Ascending aorta (tissue), 2 donors: ENCODE measurements at regions not wholly inside any gene's neighbourhood (a gene's known extent, or its start where the extent isn't known, plus 50 kb on each side); places are given as distances from the start of the nearest gene placed in this dataset.

Experiments used
- DNase-seq, 2 donors: peaks; one replicate each; pipeline ENCODE4 v3.0.0-alpha.2; 2019; ENCODE audit warnings: low spot score in 2 of 2
- H3K27ac ChIP-seq, 2 donors: fragments of 200-600 bp; sonication (generic); one replicate each; pipeline ENCODE4 v1.5.1; 2016 to 2017; ENCODE audit warnings: mild to moderate bottlenecking in 1 of 2
- H3K27me3 ChIP-seq: fragments of 200-600 bp; sonication (generic); one replicate; pipeline ENCODE4 v1.5.1; 2017
- H3K36me3 ChIP-seq, 2 donors: fragments of 200-600 bp; sonication (generic); one replicate each; pipeline ENCODE4 v1.5.1; 2016
- H3K4me1 ChIP-seq, 2 donors: fragments of 200-600 bp; sonication (generic); one replicate each; pipeline ENCODE4 v1.5.1; 2016 to 2017; ENCODE audit warnings: mild to moderate bottlenecking in 1 of 2
- H3K4me3 ChIP-seq, 2 donors: fragments of 200-600 bp; sonication (generic); one replicate each; pipeline ENCODE4 v1.5.1; 2016 to 2017; ENCODE audit warnings: mild to moderate bottlenecking in 1 of 2
- H3K9me3 ChIP-seq, 2 donors: fragments of 200-600 bp; sonication (generic); one replicate each; pipeline ENCODE4 v1.5.1; 2016
- intact Hi-C: fragments of 100-400 bp; cut with DNase I; formaldehyde crosslinking; loops from one replicate; pipeline ENCODE4 v1.15.1; 2023
- TF ChIP-seq, protein P1 (sequence below), 3 experiments: fragments of 200-600 bp in 2 of 3; fragments of 450-650 bp in 1 of 3; sonication (generic) in 2 of 3; IDR thresholded peaks; one replicate each; pipeline ENCODE4 v1.5.1; 2016 to 2019; ENCODE audit warnings: antibody characterized with exemption in 3 of 3, mild to moderate bottlenecking in 1 of 3, moderate library complexity in 1 of 3

DNA sequence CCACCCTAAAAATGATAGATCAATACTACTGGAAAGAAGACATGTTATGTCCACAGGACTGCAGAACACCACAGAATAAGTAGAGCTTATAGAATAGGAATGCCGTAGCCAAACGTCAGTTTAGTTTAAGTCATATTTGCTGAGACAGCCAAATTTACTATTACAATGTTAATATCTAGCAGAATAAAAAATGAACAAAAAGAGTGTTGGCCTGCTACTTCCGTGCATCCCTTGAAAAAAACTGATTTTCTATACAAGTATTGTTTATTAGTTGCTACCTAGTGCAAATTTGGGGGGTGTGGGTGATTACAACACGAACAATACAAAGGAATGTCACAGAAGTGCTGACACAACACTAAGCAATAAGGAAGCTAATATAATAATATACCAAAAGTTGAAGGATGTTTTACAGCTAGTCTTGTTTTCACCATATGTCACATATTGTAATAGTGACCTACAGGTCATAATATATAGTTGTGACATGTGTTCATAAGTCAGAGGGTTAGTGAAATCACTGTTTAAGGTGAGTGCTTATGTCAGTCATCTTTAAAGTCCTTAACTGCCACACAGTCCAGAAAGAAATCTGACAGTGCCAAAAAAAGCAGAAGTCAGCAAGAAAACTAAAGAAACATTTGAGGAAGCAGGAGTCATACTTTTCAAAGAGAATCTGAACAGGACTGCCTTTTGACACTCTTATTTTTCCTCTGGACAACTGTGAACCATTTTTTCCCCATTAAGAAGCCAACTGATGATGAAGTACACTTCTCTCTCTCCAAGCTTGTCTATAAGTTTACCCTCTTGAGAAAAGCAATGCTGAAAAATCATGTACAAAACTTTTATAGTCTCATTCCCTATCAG is 376.4 kb downstream of the ZEB2 start:
- H3K36me3 ChIP-seq = no peaks in the 10 kb centered on the region
- no peak overlapping the region for H3K4me3 ChIP-seq
- H3K9me3 ChIP-seq = no peaks in the 10 kb centered on the region
- H3K27ac ChIP-seq = peak overlapping the region in 1 of 2 donors; percentile 20
- TF ChIP-seq, protein P1, sequence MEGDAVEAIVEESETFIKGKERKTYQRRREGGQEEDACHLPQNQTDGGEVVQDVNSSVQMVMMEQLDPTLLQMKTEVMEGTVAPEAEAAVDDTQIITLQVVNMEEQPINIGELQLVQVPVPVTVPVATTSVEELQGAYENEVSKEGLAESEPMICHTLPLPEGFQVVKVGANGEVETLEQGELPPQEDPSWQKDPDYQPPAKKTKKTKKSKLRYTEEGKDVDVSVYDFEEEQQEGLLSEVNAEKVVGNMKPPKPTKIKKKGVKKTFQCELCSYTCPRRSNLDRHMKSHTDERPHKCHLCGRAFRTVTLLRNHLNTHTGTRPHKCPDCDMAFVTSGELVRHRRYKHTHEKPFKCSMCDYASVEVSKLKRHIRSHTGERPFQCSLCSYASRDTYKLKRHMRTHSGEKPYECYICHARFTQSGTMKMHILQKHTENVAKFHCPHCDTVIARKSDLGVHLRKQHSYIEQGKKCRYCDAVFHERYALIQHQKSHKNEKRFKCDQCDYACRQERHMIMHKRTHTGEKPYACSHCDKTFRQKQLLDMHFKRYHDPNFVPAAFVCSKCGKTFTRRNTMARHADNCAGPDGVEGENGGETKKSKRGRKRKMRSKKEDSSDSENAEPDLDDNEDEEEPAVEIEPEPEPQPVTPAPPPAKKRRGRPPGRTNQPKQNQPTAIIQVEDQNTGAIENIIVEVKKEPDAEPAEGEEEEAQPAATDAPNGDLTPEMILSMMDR (IDR thresholded peaks at IDR 0.05) = no peak
- no peak for DNase-seq
- intact Hi-C loops = no loop called here
- no peaks in the 10 kb centered on the region for H3K4me1 ChIP-seq
- H3K27me3 ChIP-seq = no peaks in the 10 kb centered on the region

DNA sequence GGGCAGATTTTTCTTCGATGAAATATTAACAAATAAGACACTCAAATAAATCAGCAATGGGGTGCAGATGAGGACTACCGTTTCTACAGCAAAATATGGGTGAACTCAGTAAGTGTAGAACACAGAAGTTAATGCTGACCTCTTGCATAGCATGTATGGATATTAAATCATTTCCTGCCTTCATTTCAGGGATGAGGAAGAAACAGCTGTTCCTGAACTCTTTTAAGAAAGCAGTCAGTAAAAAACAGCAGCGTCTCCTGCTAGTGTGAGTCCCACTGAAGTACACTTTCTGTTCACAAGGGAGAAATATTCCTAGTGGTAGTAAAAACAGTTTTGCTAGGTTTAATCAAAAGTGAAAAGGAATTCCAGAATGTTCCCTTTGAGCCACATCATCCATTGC is 379.0 kb downstream of the ZEB2 start:
- Histone ChIP-seq H3K4me1 (no peaks in the 10 kb centered on the region), H3K9me3 (no peaks in the 10 kb centered on the region), H3K27ac (no peak overlapping the region), H3K36me3 (peaks cover 0 to 5% of the 10 kb centered on the region in 2 donors), H3K4me3 (no peak overlapping the region), H3K27me3 (no peaks in the 10 kb centered on the region)
- TF ChIP-seq, protein P1 (IDR thresholded peaks at IDR 0.05) = no peak
- no peak for DNase-seq
- intact Hi-C loops = no loop called here

DNA sequence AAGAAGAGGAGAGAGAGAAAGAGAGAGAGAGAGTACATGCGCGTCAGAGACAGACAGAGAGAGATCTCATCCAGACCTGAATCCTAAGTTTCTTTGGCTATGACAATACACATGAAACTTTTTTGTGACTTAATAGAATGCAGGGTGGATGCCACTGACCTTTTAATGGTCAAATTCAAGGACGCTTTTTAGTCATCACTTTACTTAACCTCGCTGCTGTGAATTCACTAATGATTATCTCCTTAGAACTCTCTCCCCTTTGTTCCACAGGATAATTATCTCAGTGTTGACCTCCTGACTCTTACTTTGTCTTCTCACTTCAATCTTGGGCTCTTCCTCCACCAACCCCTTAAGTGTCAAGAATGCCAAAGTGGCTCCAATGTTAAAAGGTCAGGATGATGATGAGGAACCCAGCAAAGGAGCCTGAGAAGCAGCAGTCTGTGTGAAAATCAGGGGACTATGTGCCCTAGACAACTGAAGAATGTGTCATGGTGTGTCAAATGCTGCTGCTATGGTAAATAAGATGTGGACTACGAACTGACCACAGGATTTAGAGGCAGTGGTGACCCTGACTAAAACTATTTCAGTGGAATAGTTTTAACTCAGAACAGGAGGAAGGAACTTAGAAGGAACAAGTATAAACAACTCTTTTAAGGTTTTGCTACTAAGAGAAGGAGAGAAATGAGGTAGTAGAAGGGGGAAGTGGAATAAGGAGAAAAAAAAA is 382.1 kb downstream of the ZEB2 start:
- H3K9me3 ChIP-seq = no peaks in the 10 kb centered on the region
- H3K27me3 ChIP-seq = no peaks in the 10 kb centered on the region
- TF ChIP-seq, protein P1 (IDR thresholded peaks at IDR 0.05) = no peak
- no peaks in the 10 kb centered on the region for H3K4me1 ChIP-seq
- intact Hi-C loops = no loop called here
- no peak overlapping the region for H3K4me3 ChIP-seq
- peaks cover 0 to 5% of the 10 kb centered on the region in 2 donors for H3K36me3 ChIP-seq
- no peak for DNase-seq
- H3K27ac ChIP-seq = no peak overlapping the region

DNA sequence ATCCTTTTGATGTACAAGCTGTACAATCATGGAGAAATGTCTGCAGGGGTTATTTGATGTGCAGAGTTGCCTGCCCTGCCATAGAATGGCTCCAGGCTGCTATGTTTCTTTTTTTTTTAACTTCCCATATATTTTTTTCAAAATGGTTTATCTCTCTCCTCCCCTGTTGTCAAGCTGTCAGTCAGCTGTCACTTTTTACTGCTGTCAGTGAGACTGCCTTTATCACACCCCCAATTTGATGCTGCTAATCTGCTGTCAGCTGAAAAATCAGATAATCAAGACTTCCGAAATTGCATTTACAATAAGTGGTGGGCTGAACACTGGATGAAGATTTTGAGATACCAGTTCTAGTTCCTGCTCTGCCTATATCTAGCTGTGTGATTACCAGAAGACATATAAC is 382.6 kb downstream of the ZEB2 start:
- H3K27ac ChIP-seq = no peak overlapping the region
- DNase-seq = no peak
- H3K4me1 ChIP-seq = no peaks in the 10 kb centered on the region
- intact Hi-C loops = no loop called here
- H3K36me3 ChIP-seq = peaks cover 0 to 5% of the 10 kb centered on the region in 2 donors
- no peak overlapping the region for H3K4me3 ChIP-seq
- TF ChIP-seq, protein P1 (IDR thresholded peaks at IDR 0.05) = no peak
- no peaks in the 10 kb centered on the region for H3K27me3 ChIP-seq
- H3K9me3 ChIP-seq = no peaks in the 10 kb centered on the region

DNA sequence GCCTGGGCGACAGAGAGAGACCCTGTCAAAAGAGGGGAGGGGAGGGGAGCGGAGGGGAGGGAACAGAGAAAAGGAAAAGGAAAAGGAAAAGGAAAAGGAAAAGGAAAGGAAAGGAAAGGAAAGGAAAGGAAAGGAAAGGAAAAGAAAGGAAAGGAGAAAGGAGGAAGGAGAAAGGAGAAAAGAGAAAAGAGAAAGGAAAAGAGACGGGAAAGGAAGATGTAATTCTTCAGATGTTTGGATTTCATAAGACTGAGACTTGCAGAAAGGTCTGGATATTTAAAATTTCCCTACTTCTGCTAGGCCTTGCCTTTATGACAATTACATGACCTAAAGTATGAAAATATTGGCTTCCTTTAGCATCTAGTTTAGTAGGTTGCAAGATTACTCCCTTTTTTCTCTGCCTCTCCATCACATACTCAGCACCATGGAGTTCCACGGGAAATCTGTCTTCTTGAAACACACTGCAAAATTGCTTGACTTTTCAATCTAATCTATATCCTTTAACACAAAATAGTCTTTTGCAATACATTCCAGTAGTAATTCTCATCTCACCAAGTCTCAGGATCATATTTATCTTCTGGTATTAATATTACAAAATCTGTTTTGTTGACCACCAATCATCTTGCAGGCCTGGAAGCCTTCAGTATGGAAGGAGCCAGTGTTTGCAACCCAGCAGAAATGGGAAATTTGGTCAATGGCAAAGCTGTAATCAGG is 383.5 kb downstream of the ZEB2 start:
- H3K4me1 ChIP-seq = no peaks in the 10 kb centered on the region
- peaks cover 0 to 5% of the 10 kb centered on the region in 2 donors for H3K36me3 ChIP-seq
- no peaks in the 10 kb centered on the region for H3K9me3 ChIP-seq
- no peaks in the 10 kb centered on the region for H3K27me3 ChIP-seq
- no peak for DNase-seq
- intact Hi-C loops = no loop called here
- H3K27ac ChIP-seq = no peak overlapping the region
- no peak overlapping the region for H3K4me3 ChIP-seq
- TF ChIP-seq, protein P1 (IDR thresholded peaks at IDR 0.05) = no peak
